ENCODE measurements at regions not wholly inside any gene's neighbourhood (a gene's known extent, or its start where the extent isn't known, plus 50 kb on each side); places are given as distances from the start of the nearest gene placed in this dataset.

DNA sequence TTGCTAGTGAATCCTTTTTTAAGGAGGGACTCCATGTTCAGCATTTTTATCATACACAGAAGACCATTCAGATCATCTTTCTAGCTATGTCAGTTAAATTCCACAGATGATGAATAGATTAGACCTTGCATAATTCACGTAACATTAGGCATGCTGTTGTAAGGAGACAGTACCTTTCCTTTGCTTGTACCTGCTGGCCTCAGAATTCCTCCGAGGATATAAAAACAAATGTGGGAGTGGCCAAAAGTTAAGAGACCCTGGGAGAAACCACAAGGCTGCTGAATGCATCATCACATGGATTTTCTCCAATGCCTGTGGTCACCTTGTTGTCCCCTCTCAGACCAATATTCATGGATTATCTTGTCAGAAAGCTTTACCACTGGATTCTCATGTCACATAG lies 201.4 kb downstream of the MAGEB17 start:
- H3K27ac Mint-ChIP-seq (ENCODE audit: unreplicated experiment): no peak overlapping the region
- DNase-seq (ENCODE audit: low spot score): no peak
- no peak for TF ChIP-seq CTCF (IDR thresholded peaks at IDR 0.05; ENCODE audit: unreplicated experiment)

GRCh38 chrX:16376056-16376455 lies 208.8 kb downstream of the MAGEB17 start:
- no peaks in the 10 kb centered on the region for H3K27me3 Mint-ChIP-seq (ENCODE audit: unreplicated experiment)
- no peak overlapping the region for H3K4me3 Mint-ChIP-seq (ENCODE audit: unreplicated experiment)
- no peak overlapping the region for H3K27ac Mint-ChIP-seq (ENCODE audit: unreplicated experiment)
- no peaks in the 10 kb centered on the region for H3K9me3 Mint-ChIP-seq (ENCODE audit: unreplicated experiment)
- DNase-seq (ENCODE audit: low spot score): no peak
- TF ChIP-seq CTCF (IDR thresholded peaks at IDR 0.05; ENCODE audit: unreplicated experiment): no peak
- no peaks in the 10 kb centered on the region for H3K4me1 Mint-ChIP-seq (ENCODE audit: unreplicated experiment)
- peaks cover 12% of the 10 kb centered on the region for H3K36me3 Mint-ChIP-seq (ENCODE audit: low read depth, unreplicated experiment)

More for the DNA sequence above, 201.4 kb downstream of the MAGEB17 start:
- H3K36me3 Mint-ChIP-seq (ENCODE audit: low read depth, unreplicated experiment): no peaks in the 10 kb centered on the region
- H3K4me3 Mint-ChIP-seq (ENCODE audit: unreplicated experiment): no peak overlapping the region
- H3K4me1 Mint-ChIP-seq (ENCODE audit: unreplicated experiment): no peaks in the 10 kb centered on the region
- no peaks in the 10 kb centered on the region for H3K9me3 Mint-ChIP-seq (ENCODE audit: unreplicated experiment)
- no peaks in the 10 kb centered on the region for H3K27me3 Mint-ChIP-seq (ENCODE audit: unreplicated experiment)

DNA sequence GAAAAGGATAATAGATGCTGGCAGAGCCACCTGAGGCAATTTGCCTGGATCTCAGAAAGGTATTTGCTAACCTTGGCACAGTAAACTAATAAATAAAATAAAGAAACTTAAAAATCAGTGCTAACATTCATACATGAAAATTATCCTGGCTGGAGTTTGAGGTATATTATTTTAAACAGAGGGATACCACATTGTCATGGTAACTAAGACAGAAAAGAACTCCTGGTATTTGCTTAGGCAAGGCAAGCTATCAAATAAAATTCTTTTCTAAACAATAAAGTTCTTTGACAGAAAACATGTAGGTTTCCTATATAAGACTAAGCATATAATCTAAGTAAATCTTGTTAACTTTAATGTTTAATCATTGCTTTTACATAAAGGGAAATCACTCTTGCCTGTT lies 218.8 kb downstream of the MAGEB17 start:
- no peak for TF ChIP-seq CTCF (IDR thresholded peaks at IDR 0.05; ENCODE audit: unreplicated experiment)
- Mint-ChIP-seq H3K4me3 (ENCODE audit: unreplicated experiment) (no peak overlapping the region), H3K4me1 (ENCODE audit: unreplicated experiment) (no peaks in the 10 kb centered on the region), H3K36me3 (ENCODE audit: low read depth, unreplicated experiment) (no peaks in the 10 kb centered on the region), H3K27ac (ENCODE audit: unreplicated experiment) (no peak overlapping the region), H3K27me3 (ENCODE audit: unreplicated experiment) (peaks cover 1% of the 10 kb centered on the region), H3K9me3 (ENCODE audit: unreplicated experiment) (no peaks in the 10 kb centered on the region)
- no peak for DNase-seq (ENCODE audit: low spot score)

GRCh38 chrX:16392597-16392996 lies 225.3 kb downstream of the MAGEB17 start:
- Mint-ChIP-seq H3K9me3 (ENCODE audit: unreplicated experiment) (no peaks in the 10 kb centered on the region), H3K27me3 (ENCODE audit: unreplicated experiment) (no peaks in the 10 kb centered on the region), H3K4me3 (ENCODE audit: unreplicated experiment) (no peak overlapping the region), H3K4me1 (ENCODE audit: unreplicated experiment) (no peaks in the 10 kb centered on the region), H3K27ac (ENCODE audit: unreplicated experiment) (no peak overlapping the region), H3K36me3 (ENCODE audit: low read depth, unreplicated experiment) (no peaks in the 10 kb centered on the region)
- no peak for TF ChIP-seq CTCF (IDR thresholded peaks at IDR 0.05; ENCODE audit: unreplicated experiment)
- DNase-seq (ENCODE audit: low spot score): no peak

GRCh38 chrX:16394290-16394689 lies 227.0 kb downstream of the MAGEB17 start:
- Mint-ChIP-seq H3K4me1 (ENCODE audit: unreplicated experiment) (no peaks in the 10 kb centered on the region), H3K36me3 (ENCODE audit: low read depth, unreplicated experiment) (no peaks in the 10 kb centered on the region), H3K27ac (ENCODE audit: unreplicated experiment) (no peak overlapping the region), H3K4me3 (ENCODE audit: unreplicated experiment) (no peak overlapping the region), H3K27me3 (ENCODE audit: unreplicated experiment) (no peaks in the 10 kb centered on the region), H3K9me3 (ENCODE audit: unreplicated experiment) (no peaks in the 10 kb centered on the region)
- no peak for DNase-seq (ENCODE audit: low spot score)
- no peak for TF ChIP-seq CTCF (IDR thresholded peaks at IDR 0.05; ENCODE audit: unreplicated experiment)

Data from endothelial cell (in vitro differentiated cells).